ENCODE measurements at regions not wholly inside any gene's neighbourhood (a gene's known extent, or its start where the extent isn't known, plus 50 kb on each side); places are given as distances from the start of the nearest gene placed in this dataset.
A peak's percentile ranks its signal among the peaks of the same experiment; 100 is the strongest.
"Not testable (repeated sequence)": the region's sequence is repeated elsewhere in the genome, so short reads cannot be mapped to it uniquely, and the experiment has no call there.

GRCh38 chr7:6934981-6935380 is 108.9 kb upstream of the CCZ1B start:
- Histone ChIP-seq H3K27me3 (no peaks in the 10 kb centered on the region), H3K36me3 (no peaks in the 10 kb centered on the region), H3K27ac (no peak overlapping the region), H3K4me1 (no peaks in the 10 kb centered on the region), H3K4me3 (no peak overlapping the region), H3K9me3 (no peaks in the 10 kb centered on the region)
- WGBS, 2 donors = 84 to 87% methylated on average over 21 of the region's 21 CpGs
- no peak for DNase-seq (ENCODE audit: low spot score in 2 of 2)
- no peak for TF ChIP-seq POLR2A (IDR thresholded peaks at IDR 0.05)
- no peak for TF ChIP-seq EP300 (IDR thresholded peaks at IDR 0.05)
- TF ChIP-seq CTCF (IDR thresholded peaks at IDR 0.05) = no peak

- not testable (repeated sequence) for H3K27ac ChIP-seq; H3K27me3 ChIP-seq; H3K4me1 ChIP-seq; H3K4me3 ChIP-seq; H3K9me3 ChIP-seq; H3K36me3 ChIP-seq; DNase-seq (ENCODE audit: low spot score in 2 of 2)
- WGBS, 2 donors = 71 to 74% methylated on average over 7 of the region's 7 CpGs
These were observed 110.6 kb upstream of the CCZ1B start for GRCh38 chr7:6936626-6937025.

GRCh38 chr7:6937746-6938145 is 111.7 kb upstream of the CCZ1B start:
- H3K4me1 ChIP-seq; H3K9me3 ChIP-seq; H3K27me3 ChIP-seq; DNase-seq (ENCODE audit: low spot score in 2 of 2); H3K36me3 ChIP-seq; H3K27ac ChIP-seq; H3K4me3 ChIP-seq: not testable (repeated sequence)
- 82 to 84% methylated on average over 8 of the region's 9 CpGs for WGBS, 2 donors

GRCh38 chr7:6938284-6938683 is 112.2 kb upstream of the CCZ1B start:
- H3K36me3 ChIP-seq, H3K4me1 ChIP-seq, H3K27me3 ChIP-seq, H3K9me3 ChIP-seq, H3K27ac ChIP-seq, H3K4me3 ChIP-seq: not testable (repeated sequence)
- TF ChIP-seq CTCF (IDR thresholded peaks at IDR 0.05) = peak in 2 of 5 experiments; percentile 28 to 37
- peak in 1 of 2 donors; percentile 17 for DNase-seq (ENCODE audit: low spot score in 2 of 2)
- WGBS, 2 donors = 3 to 17% methylated on average over 3 of the region's 4 CpGs

GRCh38 chr7:6939126-6939525 is 113.1 kb upstream of the CCZ1B start:
- not testable (repeated sequence) for H3K4me1 ChIP-seq; H3K9me3 ChIP-seq; DNase-seq (ENCODE audit: low spot score in 2 of 2); H3K36me3 ChIP-seq; H3K4me3 ChIP-seq; H3K27me3 ChIP-seq; H3K27ac ChIP-seq
- WGBS, 2 donors = 76 to 93% methylated on average over 7 to 11 of the region's 11 CpGs

- not testable (repeated sequence) for H3K36me3 ChIP-seq; H3K4me3 ChIP-seq; H3K27me3 ChIP-seq; DNase-seq (ENCODE audit: low spot score in 2 of 2); H3K27ac ChIP-seq; H3K9me3 ChIP-seq; H3K4me1 ChIP-seq
- 80 to 83% methylated on average over 9 to 13 of the region's 17 CpGs for WGBS, 2 donors
These were observed 113.8 kb upstream of the CCZ1B start for GRCh38 chr7:6939896-6940295.

- DNase-seq (ENCODE audit: low spot score in 2 of 2); H3K27me3 ChIP-seq; H3K27ac ChIP-seq; H3K4me1 ChIP-seq; H3K36me3 ChIP-seq; H3K4me3 ChIP-seq; H3K9me3 ChIP-seq: not testable (repeated sequence)
- 74 to 75% methylated on average over 5 of the region's 5 CpGs for WGBS, 2 donors
These were observed 120.8 kb upstream of the CCZ1B start for GRCh38 chr7:6946873-6947272.

- H3K9me3 ChIP-seq; H3K27me3 ChIP-seq; H3K36me3 ChIP-seq; H3K4me1 ChIP-seq; H3K4me3 ChIP-seq; DNase-seq (ENCODE audit: low spot score in 2 of 2); H3K27ac ChIP-seq: not testable (repeated sequence)
- WGBS, 2 donors = 28 to 51% methylated on average over 15 of the region's 15 CpGs
These were observed 124.2 kb upstream of the CCZ1B start for GRCh38 chr7:6950231-6950630.

GRCh38 chr7:6951553-6951952 is 125.5 kb upstream of the CCZ1B start:
- not testable (repeated sequence) for H3K36me3 ChIP-seq; H3K9me3 ChIP-seq; H3K4me3 ChIP-seq; H3K27me3 ChIP-seq; H3K27ac ChIP-seq; H3K4me1 ChIP-seq; DNase-seq (ENCODE audit: low spot score in 2 of 2)
- 80 to 87% methylated on average over 2 of the region's 2 CpGs for WGBS, 2 donors

All from tibial nerve (tissue), 4 donors.